ENCODE measurements at regions not wholly inside any gene's neighbourhood (a gene's known extent, or its start where the extent isn't known, plus 50 kb on each side); places are given as distances from the start of the nearest gene placed in this dataset.

- no peak overlapping the region for H3K4me3 ChIP-seq
- H3K9ac ChIP-seq (ENCODE audit: control insufficient read depth, insufficient read depth, low read length), result no peak overlapping the region
- ChIA-PET SMC1A (ENCODE audit: uncharacterized antibody, unreplicated experiment) (no interaction called here), CTCF (no interaction called here), POLR2A (no interaction called here), RAD21 (ENCODE audit: unreplicated experiment) (no interaction called here)
- no peak for ATAC-seq
- in situ Hi-C loops (cut with MboI) (no loop called here), intact Hi-C loops (cut with micrococcal nuclease; ENCODE audit: unreplicated experiment) (no loop called here)
- BruUV-seq (replicated peaks), result no TSS peak
- no peaks in the 10 kb centered on the region for H3K36me3 ChIP-seq (ENCODE audit: control insufficient read depth in 2 of 2, insufficient read depth in 2 of 2, low read length in 1 of 2)
- no peak overlapping the region for H3K27ac ChIP-seq (ENCODE audit: control insufficient read depth, insufficient read depth)
- no peak for TF ChIP-seq NFIC (IDR thresholded peaks at IDR 0.05; ENCODE audit: low read depth, low read length)
- no peak for TF ChIP-seq SMAD1 (IDR thresholded peaks at IDR 0.05; ENCODE audit: low read depth, partially characterized antibody)
- no peak for TF ChIP-seq STAT1 (conservative IDR thresholded peaks at IDR 0.05)
- TF ChIP-seq CBFB (IDR thresholded peaks at IDR 0.05; ENCODE audit: low read depth), result no peak
- TF ChIP-seq TCF7 (IDR thresholded peaks at IDR 0.05; ENCODE audit: borderline replicate concordance), result no peak
- no peak for TF ChIP-seq NKRF (conservative IDR thresholded peaks at IDR 0.05)
- no peak for TF ChIP-seq NBN (IDR thresholded peaks at IDR 0.05)
- TF ChIP-seq ZZZ3 (IDR thresholded peaks at IDR 0.05; ENCODE audit: control insufficient read depth, insufficient read length, low read depth), result no peak
- no peak for TF ChIP-seq JUND (IDR thresholded peaks at IDR 0.05; ENCODE audit: low read depth, low read length)
- TF ChIP-seq EGR1 (IDR thresholded peaks at IDR 0.05; ENCODE audit: borderline replicate concordance in 1 of 2, low read depth in 2 of 2, low read length in 2 of 2), result no peak
- 0% methylated on average over 2 of the region's 2 CpGs for WGBS (ENCODE audit: insufficient coverage, insufficient replicate concordance, low lambda C conversion rate, missing lambda C conversion rate)
- H2AFZ ChIP-seq (ENCODE audit: control insufficient read depth, low read depth, low read length), result no peak overlapping the region
- no peak for DNase-seq (ENCODE audit: low read depth, low spot score)
- H3K79me2 ChIP-seq (ENCODE audit: control insufficient read depth, insufficient read depth, low read length), result no peaks in the 10 kb centered on the region
- H4K20me1 ChIP-seq (ENCODE audit: control insufficient read depth, insufficient read depth), result no peaks in the 10 kb centered on the region
- no peak overlapping the region for H3K4me2 ChIP-seq (ENCODE audit: control insufficient read depth, insufficient read depth)
- no peak for FAIRE-seq
- H3K4me1 ChIP-seq (ENCODE audit: control insufficient read depth, insufficient read depth, low read length), result no peaks in the 10 kb centered on the region
- H3K27me3 ChIP-seq (replicated peaks in 1 of 2; ENCODE audit: control insufficient read depth in 2 of 2, insufficient read depth in 2 of 2, low read length in 1 of 2), result peaks cover 0 to 2% of the 10 kb centered on the region in 2 experiments; a peak in 1 of 4 replicates
- H3K9me3 ChIP-seq (replicated peaks; ENCODE audit: control insufficient read depth, insufficient read depth, low read length), result peaks cover 2% of the 10 kb centered on the region; the same call in 1 of the 3 replicates
These were observed 134.9 kb upstream of the OTOS start for GRCh38 chr2:240275386-240275785.

All from GM12878 (cell line).